Endothelial cell of hepatic sinusoid (primary cell): ENCODE measurements at regions not wholly inside any gene's neighbourhood (a gene's known extent, or its start where the extent isn't known, plus 50 kb on each side); places are given as distances from the start of the nearest gene placed in this dataset.
"Not testable (repeated sequence)": the region's sequence is repeated elsewhere in the genome, so short reads cannot be mapped to it uniquely, and the experiment has no call there.

Source experiments
- in situ Hi-C: cut with HindIII; loops from 2 replicates; pipeline ENCODE4 v1.10.0; 2017; ENCODE audit warnings: low sequenced_read_pairs

- in situ Hi-C loops: loop anchor here (5.0 kb wide), 1 partner anchor 99 kb away; no protein-coding TSS in a partner anchor
These were observed 401.0 kb downstream of the SUCLG1 start for GRCh38 chr2:84057917-84058560.

- in situ Hi-C loops: loop anchor here (5.0 kb wide), 1 partner anchor 101 kb away; no protein-coding TSS in a partner anchor
These were observed 403.3 kb downstream of the SUCLG1 start for GRCh38 chr2:84055816-84056215.

GRCh38 chr2:84054577-84054976, 404.5 kb downstream of the SUCLG1 start:
- in situ Hi-C loops: not testable (repeated sequence)

GRCh38 chr2:84052913-84053312, 406.2 kb downstream of the SUCLG1 start:
- in situ Hi-C loops: no loop called here

DNA sequence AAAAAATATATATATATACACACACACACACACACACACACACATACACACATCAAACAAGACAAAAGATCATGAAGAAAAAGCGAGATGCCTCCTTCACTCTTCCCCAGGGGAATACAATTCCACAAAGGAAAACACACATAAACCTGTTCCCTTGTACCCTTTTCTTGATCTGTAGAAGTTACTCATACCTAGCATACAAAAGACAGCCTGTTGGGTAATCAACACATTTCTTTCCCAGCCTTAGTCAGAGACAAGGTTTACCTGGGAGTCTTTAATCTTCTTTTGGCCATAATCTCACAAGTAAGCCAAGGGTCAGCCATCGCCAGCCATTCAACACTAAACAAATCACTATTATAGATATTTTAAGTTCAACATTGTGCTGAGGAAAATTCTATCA, 407.0 kb downstream of the SUCLG1 start:
- in situ Hi-C loops: no loop called here

DNA sequence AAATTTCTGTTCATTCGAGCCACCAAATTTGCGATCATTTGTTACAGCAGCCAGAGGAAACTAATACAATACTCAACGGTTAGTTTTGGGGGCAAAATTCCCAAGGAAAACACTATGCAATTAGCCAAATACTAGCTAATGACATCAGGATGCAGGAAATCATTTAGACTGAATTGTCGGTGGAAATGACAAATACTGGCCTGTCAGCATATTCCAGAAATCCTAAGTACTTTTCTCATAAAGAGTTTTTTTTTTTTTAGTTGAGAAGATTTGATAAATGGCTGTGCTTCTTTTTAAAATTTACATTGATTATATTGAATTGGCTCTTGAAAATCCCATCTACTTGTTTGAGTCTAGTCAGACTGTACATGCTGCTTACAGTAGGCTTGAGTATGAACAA, 410.1 kb downstream of the SUCLG1 start:
- in situ Hi-C loops: no loop called here

- in situ Hi-C loops: no loop called here
These were observed 417.6 kb downstream of the SUCLG1 start for GRCh38 chr2:84041506-84041905.

DNA sequence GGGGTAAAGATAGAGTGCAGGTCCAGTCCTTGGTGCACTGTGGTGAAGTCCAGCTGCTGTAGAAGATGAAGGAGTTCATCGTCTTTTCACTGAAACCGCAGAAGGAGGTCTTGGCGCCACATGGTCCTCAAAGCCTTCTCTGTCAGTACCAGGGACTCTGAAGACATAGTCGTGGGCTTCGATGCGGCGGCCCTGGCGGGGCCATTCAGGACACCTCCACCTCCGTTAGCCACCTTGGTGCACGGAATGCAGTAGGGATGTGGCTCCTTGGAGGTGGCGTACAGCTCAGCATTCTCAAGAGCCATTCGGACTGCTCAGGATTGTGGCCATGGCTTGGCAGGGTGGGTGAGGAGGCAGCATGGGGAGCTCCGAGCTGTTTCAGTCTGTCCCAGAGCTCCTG, 418.8 kb downstream of the SUCLG1 start:
- in situ Hi-C loops: no loop called here

DNA sequence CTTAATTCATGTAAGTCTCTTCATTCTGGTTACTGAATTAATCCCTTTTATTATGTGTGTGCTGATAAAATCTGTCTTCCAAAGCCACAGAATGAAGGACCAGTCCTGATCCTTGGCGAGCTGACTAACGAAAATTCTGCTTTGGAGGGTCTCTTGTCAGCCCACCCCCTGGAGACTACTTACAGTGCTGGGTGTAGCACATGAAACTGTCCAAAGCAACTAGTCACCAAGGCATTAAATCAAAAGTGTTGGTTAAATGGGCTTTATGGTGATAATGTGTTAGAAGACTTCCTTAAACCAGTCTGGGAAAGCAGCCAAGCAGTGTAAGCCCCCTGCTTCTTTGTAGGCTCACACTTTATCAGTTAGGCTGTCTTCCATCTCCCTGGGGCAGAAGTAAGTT, 420.2 kb downstream of the SUCLG1 start:
- in situ Hi-C loops: no loop called here

GRCh38 chr2:84033347-84033974, 425.6 kb downstream of the SUCLG1 start:
- in situ Hi-C loops: no loop called here

DNA sequence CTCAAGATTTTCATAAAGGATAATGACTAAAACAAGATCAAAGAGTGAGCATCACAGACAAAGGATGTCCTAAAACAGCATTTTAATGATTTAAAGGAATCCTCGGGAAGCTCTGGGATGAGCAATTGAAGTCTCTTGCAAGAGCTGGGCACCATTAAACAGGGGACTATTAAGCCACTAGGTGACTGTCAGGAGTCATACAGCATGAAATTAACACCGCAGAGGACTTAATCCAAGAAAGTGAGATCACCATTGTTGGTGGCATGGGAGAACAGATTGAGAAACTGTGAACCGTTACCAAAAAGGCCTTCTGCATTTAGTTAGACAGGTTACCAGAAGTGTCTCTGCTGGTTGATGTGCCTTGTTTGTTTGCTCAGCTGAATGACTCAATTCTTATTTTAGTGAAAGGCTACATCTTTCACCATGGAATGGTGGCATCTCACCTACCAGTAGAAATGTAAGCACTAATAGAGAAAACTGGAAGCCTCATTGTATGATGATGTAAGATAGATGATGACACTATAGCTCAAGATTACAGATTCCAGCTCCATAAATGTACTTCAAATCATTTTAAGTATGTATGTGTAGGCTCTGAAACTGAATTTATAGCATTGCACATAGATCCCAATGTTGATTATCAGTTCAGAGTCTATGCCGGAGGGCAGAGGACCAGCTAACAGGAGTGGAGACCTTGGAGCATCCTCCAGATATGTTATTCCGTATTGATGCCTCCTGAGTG, 427.6 kb downstream of the SUCLG1 start:
- in situ Hi-C loops: no loop called here

- in situ Hi-C loops: no loop called here
These were observed 429.0 kb downstream of the SUCLG1 start for GRCh38 chr2:84029903-84030575.

DNA sequence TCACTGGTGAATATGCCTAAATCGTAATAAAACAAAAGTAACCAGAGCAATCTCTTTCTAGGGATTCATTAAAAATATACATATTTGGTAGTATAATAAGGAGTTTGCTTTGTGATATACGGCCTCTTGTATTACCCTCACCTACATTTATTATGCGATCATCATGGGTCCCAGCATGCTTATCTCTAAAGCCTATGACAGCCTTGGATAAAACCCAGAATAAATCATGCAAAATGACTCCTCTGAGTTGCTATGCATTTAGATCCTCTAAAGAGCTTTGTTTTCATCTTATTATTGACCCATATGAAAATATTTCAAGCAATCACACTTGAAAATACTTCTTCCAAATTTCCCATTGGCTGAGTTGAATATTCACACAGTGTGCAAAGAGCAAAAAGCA, 432.3 kb downstream of the SUCLG1 start:
- in situ Hi-C loops: no loop called here

DNA sequence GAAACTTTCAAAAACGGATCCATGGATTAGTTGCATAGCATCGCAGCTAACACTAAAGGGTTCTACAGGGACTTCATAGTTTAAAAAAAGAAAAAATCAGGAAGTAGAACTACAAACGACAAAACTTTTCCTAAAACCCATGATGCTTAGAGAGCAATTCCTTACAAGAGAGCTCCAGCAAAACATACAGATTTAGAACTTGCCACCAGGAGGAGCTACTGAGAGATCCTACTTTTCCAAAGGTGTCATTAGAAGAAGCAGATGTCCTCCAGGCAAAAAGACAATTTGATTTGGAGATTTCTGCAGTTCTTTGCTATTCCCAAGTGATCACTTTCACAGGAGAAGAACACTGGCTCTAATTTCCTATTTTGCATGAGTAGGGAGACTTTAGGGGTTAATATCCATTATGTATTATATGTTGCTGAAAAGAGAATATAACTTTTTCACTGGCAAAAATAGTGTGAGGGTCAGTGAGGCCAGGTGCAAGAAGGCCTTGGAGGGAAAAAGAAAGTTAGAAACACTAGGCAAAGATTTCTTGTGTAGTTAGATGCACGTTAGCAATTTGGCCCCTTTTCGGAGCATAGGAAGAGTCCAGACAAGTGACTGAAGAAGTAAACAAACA, 436.2 kb downstream of the SUCLG1 start:
- in situ Hi-C loops: no loop called here

DNA sequence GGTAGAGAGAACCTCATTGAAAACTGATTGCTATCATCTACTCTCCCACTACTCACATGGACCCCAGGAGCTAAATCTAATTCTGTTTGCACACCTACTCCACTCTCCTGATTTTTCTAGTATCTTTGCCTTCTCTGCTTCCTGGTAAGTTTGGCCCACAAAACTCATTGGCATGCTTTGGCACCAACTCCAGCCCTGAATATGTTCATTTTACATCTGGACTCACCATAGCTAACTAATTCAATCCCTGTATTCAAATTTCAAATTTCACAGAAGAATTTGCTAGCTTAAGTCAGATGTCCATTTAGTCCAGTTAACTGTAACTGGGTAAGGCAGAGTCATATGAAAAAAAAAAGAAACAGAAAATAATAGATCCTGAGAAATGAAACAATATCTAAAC, 442.1 kb downstream of the SUCLG1 start:
- in situ Hi-C loops: no loop called here

- in situ Hi-C loops: no loop called here
These were observed 442.9 kb downstream of the SUCLG1 start for GRCh38 chr2:84016183-84016582.

GRCh38 chr2:83997889-83998288, 461.2 kb downstream of the SUCLG1 start:
- in situ Hi-C loops: loop anchor here (5.0 kb wide), 1 partner anchor 89 kb away; no protein-coding TSS in a partner anchor

- in situ Hi-C loops: loop anchor here (5.0 kb wide), 1 partner anchor 93 kb away; no protein-coding TSS in a partner anchor
These were observed 464.4 kb downstream of the SUCLG1 start for GRCh38 chr2:83994633-83995179.

DNA sequence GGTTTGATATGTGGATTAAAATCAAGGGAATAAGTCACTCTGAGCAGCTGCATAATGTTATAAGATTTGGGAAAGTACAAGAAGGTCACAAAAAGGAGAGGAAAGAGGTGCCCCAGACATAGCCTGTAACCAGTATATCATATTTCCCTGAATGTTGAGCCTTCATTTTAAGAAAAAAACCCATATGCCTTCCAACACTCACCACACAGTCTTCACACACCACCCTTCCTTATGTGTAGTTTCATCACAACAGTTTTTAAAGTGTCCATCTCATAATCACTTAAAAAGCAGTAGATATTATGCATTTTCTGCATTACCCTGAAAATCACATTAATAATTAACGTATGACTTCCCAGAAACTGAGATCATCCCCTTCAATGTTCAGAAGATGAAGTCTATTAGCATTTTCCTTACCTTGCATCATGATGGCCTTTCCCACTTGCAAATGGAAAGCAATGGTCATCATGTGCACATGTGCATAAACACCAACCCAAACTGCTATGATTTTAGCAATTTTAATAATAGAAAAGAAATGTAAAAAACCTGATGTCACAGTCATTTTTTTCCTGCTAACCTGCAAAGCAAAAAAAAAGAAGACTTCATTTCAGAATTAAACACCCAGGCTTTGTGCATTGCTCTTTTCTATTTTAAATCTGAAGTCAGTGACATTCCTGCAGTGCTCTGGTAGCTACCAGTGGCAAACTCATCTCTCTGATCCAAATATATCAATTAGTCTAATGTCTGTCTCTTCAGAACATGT, 465.0 kb downstream of the SUCLG1 start:
- in situ Hi-C loops: no loop called here

DNA sequence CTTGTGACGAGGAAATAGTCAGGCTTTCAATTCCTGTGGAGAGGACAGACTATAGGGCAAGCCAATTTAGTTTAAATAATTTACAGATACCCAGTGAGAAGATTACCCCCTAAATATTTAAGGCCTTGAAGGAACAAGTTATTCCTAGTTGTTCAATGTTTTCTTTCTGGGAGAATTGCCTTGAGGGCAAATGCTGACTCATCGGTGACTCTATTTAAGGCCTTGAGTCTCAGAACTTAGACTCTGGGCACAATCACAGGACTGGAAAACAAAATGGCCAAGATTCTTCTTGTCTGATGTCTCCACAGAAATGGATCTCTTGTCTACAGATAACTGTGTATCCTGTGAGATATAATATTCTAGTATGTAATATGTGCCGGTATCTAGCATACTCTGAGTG, 467.1 kb downstream of the SUCLG1 start:
- in situ Hi-C loops: no loop called here
